ENCODE measurements at regions not wholly inside any gene's neighbourhood (a gene's known extent, or its start where the extent isn't known, plus 50 kb on each side); places are given as distances from the start of the nearest gene placed in this dataset.
"Not testable (repeated sequence)": the region's sequence is repeated elsewhere in the genome, so short reads cannot be mapped to it uniquely, and the experiment has no call there.

GRCh38 chr6:99143108-99143861 lies 195.5 kb upstream of the FBXL4 start:
- TF ChIP-seq CTCF (IDR thresholded peaks at IDR 0.05; ENCODE audit: borderline replicate concordance, extremely low read depth, low read length, poor library complexity, severe bottlenecking) (no peak), EZH2 (IDR thresholded peaks at IDR 0.05; ENCODE audit: borderline replicate concordance, low read depth, low read length, severe bottlenecking) (no peak)
- Histone ChIP-seq H3K9ac (ENCODE audit: low read depth, low read length) (no peak overlapping the region), H3K36me3 (ENCODE audit: insufficient read depth, low read length) (no peaks in the 10 kb centered on the region), H3K79me2 (ENCODE audit: insufficient read depth, low read length) (no peaks in the 10 kb centered on the region), H3K4me3 (ENCODE audit: low read depth in 1 of 2, low read length in 2 of 2) (no peak overlapping the region), H3K9me3 (ENCODE audit: insufficient read depth, low read length, severe bottlenecking) (no peaks in the 10 kb centered on the region), H2AFZ (ENCODE audit: low read depth, low read length) (no peak overlapping the region), H3K4me1 (ENCODE audit: insufficient read depth, low read length) (no peaks in the 10 kb centered on the region), H3K4me2 (ENCODE audit: insufficient read depth, low read length) (no peak overlapping the region), H3K27me3 (ENCODE audit: insufficient read depth, low read length, poor library complexity) (peaks cover 2% of the 10 kb centered on the region), H4K20me1 (ENCODE audit: insufficient read depth, low read length) (no peaks in the 10 kb centered on the region), H3K27ac (ENCODE audit: low read length) (no peak overlapping the region)
- DNase-seq (no peak), ATAC-seq (ENCODE audit: insufficient read depth, low read depth) (no peak)

- not testable (repeated sequence) for H3K36me3 ChIP-seq (ENCODE audit: insufficient read depth, low read length); H3K4me3 ChIP-seq (ENCODE audit: low read depth in 1 of 2, low read length in 2 of 2); H3K27ac ChIP-seq (ENCODE audit: low read length); H3K27me3 ChIP-seq (ENCODE audit: insufficient read depth, low read length, poor library complexity); H3K4me1 ChIP-seq (ENCODE audit: insufficient read depth, low read length); H2AFZ ChIP-seq (ENCODE audit: low read depth, low read length); H3K79me2 ChIP-seq (ENCODE audit: insufficient read depth, low read length); H3K9me3 ChIP-seq (ENCODE audit: insufficient read depth, low read length, severe bottlenecking); ATAC-seq (ENCODE audit: insufficient read depth, low read depth); DNase-seq; H3K9ac ChIP-seq (ENCODE audit: low read depth, low read length); H3K4me2 ChIP-seq (ENCODE audit: insufficient read depth, low read length); H4K20me1 ChIP-seq (ENCODE audit: insufficient read depth, low read length)
Measured at GRCh38 chr6:99141906-99142305, 194.2 kb upstream of the FBXL4 start.

- no peak for DNase-seq
- no peak for TF ChIP-seq EZH2 (IDR thresholded peaks at IDR 0.05; ENCODE audit: borderline replicate concordance, low read depth, low read length, severe bottlenecking)
- no peak for TF ChIP-seq CTCF (IDR thresholded peaks at IDR 0.05; ENCODE audit: borderline replicate concordance, extremely low read depth, low read length, poor library complexity, severe bottlenecking)
- no peak overlapping the region for H3K9ac ChIP-seq (ENCODE audit: low read depth, low read length)
Measured at GRCh38 chr6:99138445-99138844, 190.7 kb upstream of the FBXL4 start.

GRCh38 chr6:99137314-99137713 lies 189.6 kb upstream of the FBXL4 start:
- Histone ChIP-seq H3K9ac (ENCODE audit: low read depth, low read length) (no peak overlapping the region), H3K27ac (ENCODE audit: low read length) (no peak overlapping the region), H3K4me1 (ENCODE audit: insufficient read depth, low read length) (no peaks in the 10 kb centered on the region), H4K20me1 (ENCODE audit: insufficient read depth, low read length) (no peaks in the 10 kb centered on the region), H3K79me2 (ENCODE audit: insufficient read depth, low read length) (no peaks in the 10 kb centered on the region), H2AFZ (ENCODE audit: low read depth, low read length) (no peak overlapping the region), H3K4me3 (ENCODE audit: low read depth in 1 of 2, low read length in 2 of 2) (no peak overlapping the region), H3K9me3 (ENCODE audit: insufficient read depth, low read length, severe bottlenecking) (no peaks in the 10 kb centered on the region), H3K36me3 (ENCODE audit: insufficient read depth, low read length) (no peaks in the 10 kb centered on the region), H3K4me2 (ENCODE audit: insufficient read depth, low read length) (no peak overlapping the region), H3K27me3 (ENCODE audit: insufficient read depth, low read length, poor library complexity) (no peaks in the 10 kb centered on the region)
- ATAC-seq (ENCODE audit: insufficient read depth, low read depth) (no peak), DNase-seq (no peak)
- TF ChIP-seq CTCF (IDR thresholded peaks at IDR 0.05; ENCODE audit: borderline replicate concordance, extremely low read depth, low read length, poor library complexity, severe bottlenecking) = no peak
- no peak for TF ChIP-seq EZH2 (IDR thresholded peaks at IDR 0.05; ENCODE audit: borderline replicate concordance, low read depth, low read length, severe bottlenecking)

More at GRCh38 chr6:99138445-99138844, 190.7 kb upstream of the FBXL4 start:
- no peaks in the 10 kb centered on the region for H4K20me1 ChIP-seq (ENCODE audit: insufficient read depth, low read length)
- ATAC-seq (ENCODE audit: insufficient read depth, low read depth) = no peak
- H3K4me1 ChIP-seq (ENCODE audit: insufficient read depth, low read length) = no peaks in the 10 kb centered on the region
- no peaks in the 10 kb centered on the region for H3K27me3 ChIP-seq (ENCODE audit: insufficient read depth, low read length, poor library complexity)
- no peaks in the 10 kb centered on the region for H3K79me2 ChIP-seq (ENCODE audit: insufficient read depth, low read length)
- H3K9me3 ChIP-seq (ENCODE audit: insufficient read depth, low read length, severe bottlenecking) = no peaks in the 10 kb centered on the region
- H3K4me3 ChIP-seq (ENCODE audit: low read depth in 1 of 2, low read length in 2 of 2) = no peak overlapping the region
- no peak overlapping the region for H3K4me2 ChIP-seq (ENCODE audit: insufficient read depth, low read length)
- no peaks in the 10 kb centered on the region for H3K36me3 ChIP-seq (ENCODE audit: insufficient read depth, low read length)
- no peak overlapping the region for H2AFZ ChIP-seq (ENCODE audit: low read depth, low read length)
- no peak overlapping the region for H3K27ac ChIP-seq (ENCODE audit: low read length)
